Stimulated activated CD4-positive, alpha-beta T cell treated with anti-CD3 and anti-CD28 coated beads, Interleukin-15, amount 100 ng/mL, for 24 hours (primary cell): ENCODE measurements at regions not wholly inside any gene's neighbourhood (a gene's known extent, or its start where the extent isn't known, plus 50 kb on each side); places are given as distances from the start of the nearest gene placed in this dataset.

Experiments used
- DNase-seq: peaks from one replicate; pipeline ENCODE4 v3.0.0-alpha.2; 2020

DNA sequence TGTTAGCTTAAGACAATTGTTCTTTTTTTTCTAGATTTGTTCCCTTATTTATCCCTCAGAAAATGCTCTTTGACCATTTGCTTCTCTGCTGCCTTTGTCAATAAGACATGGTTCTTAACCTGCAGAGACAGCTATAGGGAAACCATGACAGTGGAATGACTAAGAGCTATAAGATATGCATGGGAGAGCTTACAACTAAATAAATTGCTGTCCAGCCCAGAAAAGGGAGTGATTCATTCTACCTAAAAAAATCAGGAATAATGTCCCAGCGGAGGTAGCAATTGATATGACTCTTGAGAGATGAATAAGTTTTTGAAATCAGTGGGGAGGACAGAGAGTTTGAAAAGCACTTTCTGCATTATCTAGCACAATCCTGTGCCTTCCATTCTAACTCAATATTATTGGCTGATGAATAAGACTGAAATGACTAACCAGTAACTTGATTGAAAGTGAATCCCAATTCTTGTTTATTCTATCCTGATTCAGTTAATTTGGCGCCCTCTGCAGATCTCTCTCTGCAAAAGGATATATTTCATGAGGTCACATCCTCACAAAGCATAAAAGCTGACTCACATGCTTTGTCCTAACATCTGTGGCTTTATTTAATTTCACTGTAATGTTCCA, 680.5 kb upstream of the API5 start:
- no peak for DNase-seq

DNA sequence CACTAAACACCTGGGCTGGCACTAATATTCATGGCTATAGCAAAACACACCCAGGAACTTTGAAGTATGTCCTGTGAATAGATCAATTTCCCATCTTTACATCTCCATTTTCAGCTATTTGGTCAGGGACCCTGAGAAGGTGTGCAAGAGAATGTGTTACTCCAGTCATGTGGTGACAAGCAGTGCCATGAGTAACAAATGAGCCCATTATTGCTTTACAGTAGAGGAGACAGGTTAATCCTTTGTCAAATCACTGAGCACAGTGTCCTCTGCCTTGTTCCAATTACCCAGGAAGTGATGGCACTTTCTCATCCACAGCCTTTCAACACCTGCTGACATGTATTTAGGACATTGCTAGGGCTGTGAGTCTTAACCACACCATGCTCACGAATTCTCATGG, 664.8 kb upstream of the API5 start:
- no peak for DNase-seq

DNA sequence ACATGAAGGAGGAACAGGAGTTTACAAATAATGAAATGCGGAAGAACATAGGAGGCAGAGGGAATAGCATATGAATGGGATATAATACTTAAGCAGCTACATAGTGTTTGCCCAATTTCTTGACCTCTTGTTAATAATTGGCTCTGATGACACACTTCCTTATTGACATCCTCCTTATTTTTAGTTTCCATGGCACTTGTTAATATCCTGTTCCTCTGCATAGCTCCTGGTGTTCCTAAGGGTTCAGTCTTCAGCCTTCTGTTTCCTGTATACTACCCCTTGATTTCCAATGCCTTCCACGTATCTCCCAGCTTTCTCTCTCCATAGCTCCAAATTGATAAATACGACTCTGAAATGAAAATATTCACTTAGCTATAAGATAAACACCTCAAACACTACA, 663.8 kb upstream of the API5 start:
- no peak for DNase-seq

DNA sequence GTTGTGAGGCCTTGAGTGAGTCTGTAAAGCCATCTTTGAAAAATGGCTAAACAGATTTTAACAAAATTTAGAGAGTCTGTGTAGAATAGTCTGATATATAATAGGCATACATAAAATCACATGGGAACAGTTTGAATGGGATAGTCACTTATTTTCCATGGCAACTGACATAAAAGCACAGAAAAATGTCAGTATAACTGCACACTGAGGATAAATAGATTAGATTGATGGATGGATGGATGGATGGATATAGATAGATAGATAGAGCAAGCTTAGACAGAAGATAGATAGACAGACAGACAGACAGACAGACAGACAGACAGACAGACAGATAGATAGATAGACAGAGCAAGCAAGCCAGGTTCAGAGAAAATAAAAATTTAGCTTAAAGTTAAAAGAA, 660.2 kb upstream of the API5 start:
- no peak for DNase-seq

DNA sequence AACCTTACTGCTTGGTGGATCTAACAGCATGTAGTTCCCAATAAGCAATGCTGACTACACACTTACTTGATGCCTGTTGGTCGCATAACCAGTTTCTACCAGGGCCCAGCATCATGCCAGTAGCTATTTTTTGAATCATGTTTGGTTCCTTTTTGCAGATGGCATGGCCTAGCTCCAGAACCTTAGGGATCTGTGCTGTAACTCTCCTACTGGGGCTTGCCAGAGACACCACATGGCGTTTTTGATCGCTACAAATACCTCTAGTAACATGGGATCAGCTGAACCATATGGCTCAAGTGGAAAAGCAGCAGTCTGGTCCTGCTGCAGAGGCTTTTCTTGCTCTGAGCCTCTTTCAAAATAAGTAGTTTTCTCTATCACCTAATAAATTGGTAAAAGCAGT, 654.6 kb upstream of the API5 start:
- DNase-seq = no peak

DNA sequence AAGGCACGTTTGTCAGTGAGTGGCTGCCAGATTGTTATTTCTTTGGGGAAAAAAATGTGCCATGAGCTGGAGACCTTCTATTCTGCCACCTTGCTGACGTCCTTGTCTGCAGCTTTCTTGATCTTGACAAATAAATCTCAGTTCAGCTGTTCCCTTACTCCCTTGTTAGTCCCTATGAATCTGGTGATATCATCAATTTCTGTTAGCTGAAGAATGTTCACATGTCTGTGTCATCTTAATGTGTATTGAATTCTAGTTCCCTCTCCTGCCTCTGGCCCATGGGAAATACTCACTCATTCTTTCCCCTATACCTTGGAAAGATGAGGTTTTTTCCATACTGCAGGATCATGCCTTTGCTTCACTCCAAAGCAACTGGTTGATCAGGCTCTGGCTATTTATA, 649.9 kb upstream of the API5 start:
- DNase-seq = no peak

DNA sequence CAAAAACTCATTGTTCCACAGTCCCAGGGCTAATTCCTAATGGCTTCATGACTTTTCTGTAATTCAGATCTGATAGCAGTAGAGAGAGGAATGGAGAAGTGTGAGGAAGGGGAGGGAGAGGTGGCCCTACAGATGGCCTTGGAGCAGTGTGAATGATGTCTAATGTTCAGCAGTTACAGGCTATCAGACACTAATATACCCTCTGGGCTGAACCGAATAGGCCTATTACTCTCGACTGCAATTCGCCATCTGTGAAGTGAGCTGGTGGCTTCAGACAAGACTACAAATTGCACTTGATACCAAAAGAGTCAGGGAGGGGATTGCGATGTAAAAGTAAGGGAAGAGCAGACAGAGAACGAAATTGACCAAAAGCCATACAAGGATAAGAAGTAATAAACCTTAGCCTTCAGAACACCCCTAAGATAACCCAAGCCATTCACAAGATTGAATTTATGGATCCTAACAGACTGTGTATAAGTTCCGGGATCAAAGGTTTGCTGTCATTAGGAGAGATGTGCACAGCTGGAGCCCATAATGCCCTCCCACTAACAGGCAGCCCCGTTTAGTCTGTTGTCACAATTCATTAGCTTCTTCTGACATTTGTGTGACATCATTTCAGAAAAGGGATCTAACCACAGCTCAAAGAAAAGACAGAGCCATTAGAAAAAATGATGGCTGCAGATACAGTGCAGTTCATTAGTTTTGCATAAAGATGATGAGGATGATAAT, 642.4 kb upstream of the API5 start:
- DNase-seq = no peak

DNA sequence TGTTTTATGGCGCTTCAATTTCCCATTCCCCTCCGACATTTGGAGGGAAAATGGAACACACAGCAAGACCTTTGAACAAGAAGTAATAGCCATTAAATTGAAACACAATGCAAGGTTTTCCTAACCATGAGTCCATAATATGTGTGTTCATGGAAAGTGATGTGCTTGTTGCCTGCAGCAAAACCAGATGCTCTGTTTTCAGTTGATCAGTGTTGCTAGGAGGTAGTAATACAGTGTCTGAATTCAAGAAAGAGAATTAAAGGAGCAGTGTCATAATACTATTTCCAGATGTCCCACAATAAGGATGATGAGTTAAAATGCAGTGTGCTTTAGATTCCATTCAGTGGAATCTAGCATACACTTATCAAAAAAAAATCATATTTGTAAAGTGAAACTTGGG, 637.4 kb upstream of the API5 start:
- DNase-seq = no peak

DNA sequence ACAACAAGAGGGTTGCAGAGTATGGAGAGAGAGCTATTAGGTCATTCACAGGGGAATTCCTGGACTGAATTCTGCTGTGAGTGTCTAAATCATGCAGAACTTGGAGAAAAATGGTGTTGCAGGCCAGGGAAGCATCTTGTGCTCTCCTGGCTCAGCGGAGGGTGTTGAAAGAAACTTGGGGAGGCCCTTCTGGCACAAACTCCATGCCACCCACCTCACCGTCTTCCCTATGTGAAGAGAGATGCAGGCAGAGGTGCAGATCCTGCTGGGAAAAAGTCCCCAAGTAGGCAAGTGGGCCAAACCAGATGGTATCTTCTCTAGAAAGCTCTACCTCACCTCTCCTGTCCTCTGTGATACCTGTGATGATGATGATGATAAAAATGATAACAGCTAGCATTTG, 604.3 kb upstream of the API5 start:
- DNase-seq = no peak

DNA sequence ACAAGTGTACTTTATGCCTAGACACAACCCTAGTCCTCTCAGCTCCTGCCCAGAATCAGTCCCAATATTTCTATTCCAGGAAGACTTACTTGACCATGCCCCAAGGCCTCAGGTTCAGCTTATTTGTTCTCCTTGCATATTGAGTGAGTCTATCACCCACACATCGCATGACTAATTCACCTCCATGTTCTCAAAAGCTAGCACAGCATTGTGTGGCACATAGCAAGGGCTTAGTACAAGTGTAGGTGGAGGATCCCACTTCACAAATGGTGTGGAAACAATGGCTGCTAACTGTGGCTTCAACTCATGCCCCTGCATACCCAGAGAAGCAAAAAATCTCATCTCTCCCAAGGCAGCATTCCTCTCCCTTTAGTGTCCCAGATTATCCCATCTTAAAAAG, 602.6 kb upstream of the API5 start:
- no peak for DNase-seq

DNA sequence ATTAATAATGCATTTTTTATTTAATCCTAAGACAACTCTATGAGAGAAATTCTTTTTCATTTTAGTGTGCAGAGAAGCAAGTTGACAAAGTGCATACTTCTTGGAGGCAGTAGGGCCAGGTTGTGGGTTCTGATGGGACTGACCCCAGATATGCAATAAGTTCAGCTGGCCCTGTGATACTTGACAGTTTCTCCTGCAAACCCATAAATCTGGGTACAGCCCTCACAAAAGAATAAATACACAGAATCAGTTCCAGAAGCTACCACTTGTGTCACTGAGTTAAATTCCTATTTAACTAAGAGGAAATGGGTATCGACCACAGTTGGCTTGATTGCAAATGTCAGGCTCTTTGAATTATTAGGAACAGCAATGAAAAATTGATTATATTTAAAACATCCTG, 598.5 kb upstream of the API5 start:
- no peak for DNase-seq

DNA sequence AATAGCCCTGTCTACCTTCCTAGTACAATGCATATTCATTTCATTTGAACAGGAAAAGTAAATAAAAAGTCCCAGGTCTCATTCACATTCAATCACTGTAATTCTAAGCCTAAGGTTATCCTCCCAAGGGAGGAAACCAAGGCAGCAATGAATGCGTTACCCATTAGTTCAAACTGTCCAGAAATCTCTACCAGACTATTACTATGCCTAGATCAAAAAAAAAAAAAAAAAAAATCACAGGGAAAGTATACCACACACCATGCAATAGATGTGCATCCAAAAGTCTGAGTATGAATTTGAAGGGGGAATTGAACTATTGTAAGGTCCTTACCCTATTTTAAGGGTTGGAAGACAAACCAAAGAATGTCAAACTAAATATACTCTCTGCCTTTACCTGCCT, 598.0 kb upstream of the API5 start:
- no peak for DNase-seq

DNA sequence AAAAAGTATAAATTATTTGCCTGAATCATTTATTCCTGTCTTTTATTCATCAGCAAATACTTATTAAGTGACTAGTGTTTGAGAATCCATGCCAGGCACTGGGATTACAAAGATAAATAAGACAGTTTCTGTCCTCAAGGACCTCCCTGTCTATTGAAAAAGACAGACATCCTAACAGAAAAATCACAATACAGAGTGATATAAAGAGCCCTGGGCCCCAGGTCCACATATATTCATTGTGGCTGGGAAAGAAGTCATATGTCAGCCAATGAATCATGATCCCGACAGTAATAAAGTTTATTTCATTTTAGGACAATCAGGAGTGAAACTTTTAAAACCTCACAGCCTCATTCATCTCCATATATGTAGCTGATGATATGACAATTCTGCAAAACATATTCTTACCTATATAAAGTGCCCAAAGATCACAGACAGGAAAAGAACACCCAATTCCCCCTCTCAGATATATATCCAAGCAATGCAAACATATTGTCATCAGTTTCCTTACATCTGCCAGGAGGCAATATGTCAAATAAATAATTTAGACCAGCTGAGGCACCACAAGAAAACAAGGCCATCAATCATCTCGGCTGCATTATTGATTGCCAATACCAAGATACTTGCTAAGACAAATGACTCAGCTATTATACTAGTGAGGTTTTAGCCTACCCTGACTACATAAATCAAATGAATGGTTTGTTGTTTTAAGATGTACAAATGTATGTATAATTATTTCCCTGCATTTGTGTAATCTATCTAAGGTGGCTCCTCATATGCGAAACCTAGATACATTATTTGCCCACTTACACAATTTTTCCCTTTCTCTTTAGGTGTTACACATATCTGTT, 590.9 kb upstream of the API5 start:
- DNase-seq = no peak

DNA sequence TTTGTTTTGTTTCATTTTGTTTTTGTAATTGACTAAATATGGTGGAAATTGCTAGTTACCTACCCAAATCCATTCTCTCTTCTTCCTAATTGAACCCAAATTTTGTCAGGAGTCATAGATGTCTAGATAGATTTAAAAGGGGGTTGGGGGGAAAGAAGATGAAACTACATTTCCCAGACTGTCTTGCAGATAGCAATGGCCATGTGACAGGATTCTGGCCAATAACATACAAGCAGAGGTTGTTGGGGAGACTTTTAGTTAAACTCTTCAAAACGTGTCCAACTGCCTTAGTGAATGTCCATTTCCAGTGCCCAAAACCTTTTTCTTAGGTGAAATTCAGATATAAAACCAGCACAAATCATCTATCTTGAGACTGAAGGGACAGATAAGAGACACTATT, 583.9 kb upstream of the API5 start:
- DNase-seq = no peak

DNA sequence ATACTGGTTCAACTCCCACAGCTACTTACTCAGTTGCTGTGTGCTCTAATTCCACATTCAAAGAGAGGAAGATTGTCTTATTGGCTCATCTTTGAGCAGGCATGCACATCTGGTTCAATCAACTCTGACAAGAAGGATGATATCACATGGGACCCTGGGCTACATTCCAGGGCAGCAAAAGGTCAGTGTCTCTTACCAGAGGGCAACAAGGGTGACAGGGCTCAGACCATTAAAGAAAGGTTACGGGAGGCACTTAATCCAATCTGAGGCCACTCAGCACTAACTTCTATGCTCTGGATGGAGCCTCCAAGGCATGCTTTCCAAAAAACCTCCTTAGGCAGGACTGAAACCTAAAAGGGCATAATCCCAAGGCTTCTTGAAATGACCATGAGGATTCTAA, 549.4 kb upstream of the API5 start:
- no peak for DNase-seq

DNA sequence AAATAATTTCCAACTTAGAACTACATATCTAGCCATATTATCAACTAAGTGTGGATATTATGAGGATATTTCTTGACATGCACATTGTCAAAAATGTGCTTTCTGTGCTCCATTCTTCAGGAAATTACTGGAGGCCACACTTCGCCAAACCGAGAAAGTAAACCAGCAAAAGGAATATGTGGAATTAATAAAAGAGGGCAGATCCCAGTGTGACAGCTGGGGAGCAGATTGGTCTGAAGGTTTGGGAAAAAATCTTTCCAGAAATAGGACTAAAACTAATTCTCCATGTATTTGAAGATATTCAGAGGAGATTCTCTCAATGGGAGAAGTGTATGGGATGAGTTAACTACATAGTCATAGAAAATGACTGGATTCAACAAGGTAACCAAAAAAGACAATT, 546.9 kb upstream of the API5 start:
- no peak for DNase-seq

DNA sequence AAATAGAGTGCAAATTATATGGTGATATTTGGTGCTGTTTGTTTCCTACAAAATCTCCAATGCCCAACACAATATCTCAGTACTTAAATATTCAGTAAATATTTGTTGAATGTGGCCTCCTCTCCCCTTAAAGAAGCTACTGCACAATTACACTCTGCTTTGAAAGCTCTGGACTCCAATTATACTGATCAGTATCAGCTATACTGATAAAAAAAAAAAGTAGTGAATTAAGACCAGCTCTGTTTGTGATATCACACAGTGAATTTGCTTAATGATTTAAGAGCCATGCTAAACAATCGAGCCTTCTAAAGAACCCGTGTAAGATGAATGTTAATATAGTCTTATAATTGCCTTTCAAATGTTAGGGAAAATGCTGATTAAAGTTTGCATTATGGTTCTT, 543.2 kb upstream of the API5 start:
- DNase-seq = no peak

DNA sequence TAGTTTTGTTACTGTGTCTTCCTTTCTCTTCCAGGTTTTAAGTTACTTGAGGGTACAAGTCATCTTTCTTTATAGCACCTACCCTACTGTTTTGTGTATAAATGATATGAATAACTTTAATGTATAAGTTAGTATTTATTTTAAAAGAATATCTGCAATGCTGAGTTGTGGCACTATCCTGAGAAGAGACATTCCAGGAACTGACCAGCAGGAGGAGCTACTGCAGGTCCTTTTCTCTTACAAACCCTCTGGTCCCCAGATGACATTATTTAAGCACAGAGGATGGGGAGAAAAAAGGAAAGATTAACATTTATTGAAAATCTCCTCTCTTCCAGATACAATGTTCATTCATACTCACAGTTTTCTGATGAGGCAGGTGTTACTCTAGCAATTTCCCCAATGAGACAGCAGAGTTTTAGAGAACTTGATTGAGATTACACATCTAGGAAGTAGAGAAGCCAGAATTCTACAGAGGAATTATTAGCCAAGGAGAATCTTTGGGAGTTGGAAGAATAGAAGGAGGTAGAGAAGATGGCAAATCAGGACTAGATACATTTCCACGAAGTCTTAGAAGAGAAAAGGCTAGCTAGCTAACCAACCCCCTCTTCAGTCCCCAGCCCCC, 541.2 kb upstream of the API5 start:
- DNase-seq = peak; percentile 1

DNA sequence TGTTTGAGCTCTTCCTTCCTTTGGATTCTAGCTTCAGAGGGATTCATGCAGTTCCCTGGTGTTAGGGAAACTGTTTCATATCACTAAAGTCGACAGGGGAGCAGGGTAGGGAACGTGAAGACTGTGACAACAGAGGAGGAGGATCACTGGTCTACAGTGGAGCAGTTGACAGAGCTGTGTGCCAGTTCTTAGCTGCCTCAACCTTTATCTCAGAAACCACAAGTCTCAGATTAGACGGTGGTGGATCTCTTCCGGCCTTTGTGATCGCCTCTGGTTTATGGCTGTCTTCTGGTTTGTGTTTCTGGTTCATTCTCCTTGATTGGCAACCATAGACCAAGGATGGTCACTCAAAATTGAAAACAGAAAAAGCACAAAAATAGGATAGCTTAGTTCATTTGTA, 538.9 kb upstream of the API5 start:
- DNase-seq = no peak

DNA sequence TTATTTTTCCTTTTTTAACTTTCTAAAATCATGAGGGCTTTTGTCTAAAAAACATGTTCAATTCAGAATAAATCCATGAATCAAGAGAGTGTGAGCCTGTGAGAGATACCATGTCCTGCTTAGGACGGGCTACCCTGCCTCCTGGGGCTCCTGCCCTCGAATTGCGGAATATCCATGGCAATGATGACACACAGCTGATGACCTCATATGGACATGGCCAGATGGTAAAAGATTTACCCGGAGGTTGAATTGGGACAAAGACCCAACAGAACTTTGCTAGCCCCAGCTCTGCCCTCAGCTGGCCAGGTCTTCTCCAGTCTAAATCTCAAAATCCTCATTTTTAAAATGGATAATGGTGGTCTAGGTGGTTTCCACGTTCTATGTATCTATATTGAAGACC, 538.1 kb upstream of the API5 start:
- no peak for DNase-seq

DNA sequence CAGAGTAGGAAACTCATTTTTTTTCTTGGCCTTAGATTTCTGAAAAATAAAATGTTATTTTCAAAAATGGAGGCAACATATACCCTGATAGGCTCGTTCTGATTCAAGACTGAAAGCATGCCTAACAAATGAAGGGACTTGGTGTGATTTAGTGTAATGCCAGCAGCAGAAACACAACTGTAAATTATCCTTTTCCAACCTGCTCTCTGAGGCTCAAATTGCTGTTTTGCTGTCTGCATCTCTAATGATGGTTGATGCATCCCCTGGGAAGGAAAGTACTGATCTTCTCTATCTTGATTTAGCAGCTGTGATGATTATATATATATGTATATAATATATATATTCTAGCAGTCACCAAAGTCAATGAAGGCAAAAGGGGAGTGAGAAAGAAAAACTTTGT, 537.2 kb upstream of the API5 start:
- DNase-seq = no peak

DNA sequence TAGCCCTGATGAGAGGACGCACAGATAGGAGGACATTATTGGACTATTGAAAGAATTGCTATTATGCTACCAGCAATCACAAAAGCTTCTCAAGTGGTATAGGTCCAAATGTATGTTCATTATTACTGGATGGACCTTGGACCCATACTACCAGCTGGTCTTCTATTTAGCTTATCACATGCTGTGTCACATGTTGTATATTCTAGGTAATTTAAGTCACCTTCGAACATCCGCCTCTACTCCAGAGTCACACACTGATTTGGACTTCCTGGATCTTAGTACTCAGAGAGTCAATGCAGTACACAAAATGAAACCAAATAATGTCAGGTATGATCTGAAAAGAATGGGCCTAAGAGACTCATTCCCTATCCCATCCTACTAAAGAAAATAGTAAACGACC, 534.0 kb upstream of the API5 start:
- DNase-seq = no peak

DNA sequence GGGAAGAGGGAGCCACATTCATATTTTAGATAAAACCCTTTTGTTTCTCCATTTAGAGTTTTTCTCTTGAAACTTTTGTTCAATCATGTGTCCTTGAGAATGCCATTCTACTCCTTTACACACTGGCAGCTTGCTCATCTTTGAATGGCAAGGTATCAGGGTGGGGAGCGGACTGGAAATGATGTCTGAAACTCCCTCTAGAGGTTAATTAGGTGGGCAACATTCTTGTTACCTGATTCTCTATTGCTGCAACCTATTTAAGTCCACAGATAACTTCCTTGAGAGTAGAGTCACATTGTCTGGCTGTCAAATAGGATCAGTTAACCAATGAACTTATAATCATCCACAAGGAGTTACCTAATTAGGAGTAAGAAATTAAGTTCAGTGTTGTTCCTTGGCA, 533.6 kb upstream of the API5 start:
- DNase-seq = no peak

DNA sequence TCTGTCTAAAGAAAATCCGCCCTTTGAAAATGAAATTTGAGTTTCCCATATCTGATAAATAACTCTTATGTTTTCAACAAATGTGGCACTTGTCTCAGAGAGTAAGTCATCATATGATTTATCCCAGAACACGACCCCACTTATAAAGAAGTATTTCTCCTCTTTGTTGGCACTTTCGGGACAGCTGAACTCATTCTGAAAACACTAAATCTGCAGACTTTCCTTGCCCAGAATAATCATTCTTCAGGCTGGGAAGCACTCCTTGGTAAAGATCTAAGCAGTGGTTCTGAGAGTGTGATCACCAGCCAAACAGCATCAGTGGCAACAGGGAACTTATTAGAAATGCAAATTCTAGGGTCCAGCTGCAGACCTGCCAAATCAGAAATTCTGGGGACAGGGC, 532.2 kb upstream of the API5 start:
- DNase-seq = no peak
